SK-N-SH (cell line): ENCODE measurements at regions not wholly inside any gene's neighbourhood (a gene's known extent, or its start where the extent isn't known, plus 50 kb on each side); places are given as distances from the start of the nearest gene placed in this dataset.
"Not testable (repeated sequence)": the region's sequence is repeated elsewhere in the genome, so short reads cannot be mapped to it uniquely, and the experiment has no call there.

Experiments
- EP300 ChIP-seq, 2 experiments: IDR thresholded peaks; 2 replicates each; pipeline versions ENCODE4 v1.4.0 to v1.6.1; 2012; ENCODE audit warnings: borderline replicate concordance in 1 of 2, low read depth in 1 of 2, low read length in 1 of 2
- FOXM1 ChIP-seq: IDR thresholded peaks from 2 replicates; pipeline ENCODE4 v1.4.0; 2012; ENCODE audit warnings: low read depth, mild to moderate bottlenecking
- GABPA ChIP-seq: IDR thresholded peaks from 2 replicates; pipeline ENCODE4 v1.4.0; 2012; ENCODE audit warnings: low read depth, mild to moderate bottlenecking
- MXI1 ChIP-seq: IDR thresholded peaks from 2 replicates; pipeline ENCODE4 v1.6.1; 2012; ENCODE audit warnings: mild to moderate bottlenecking, low read depth, low read length, improper control_type of control experiment
- SIN3A ChIP-seq: IDR thresholded peaks from 2 replicates; pipeline ENCODE4 v1.6.1; 2012; ENCODE audit warnings: low read depth, mild to moderate bottlenecking, low read length, moderate library complexity, borderline replicate concordance
- TAF1 ChIP-seq: IDR thresholded peaks from 2 replicates; pipeline ENCODE4 v1.6.1; 2012; ENCODE audit warnings: low read depth, mild to moderate bottlenecking, low read length, moderate library complexity, borderline replicate concordance
- TCF12 ChIP-seq: IDR thresholded peaks from 2 replicates; pipeline ENCODE4 v1.4.0; 2012
- TF ChIP-seq, protein P1 (sequence below): fragments of 200-600 bp; sonication (generic); IDR thresholded peaks from 2 replicates; pipeline ENCODE4 v1.6.1; 2017; ENCODE audit warnings: antibody characterized with exemption, mild to moderate bottlenecking, moderate library complexity
- TF ChIP-seq, protein P2 (sequence below): IDR thresholded peaks from 2 replicates; pipeline ENCODE4 v1.4.0; 2012; ENCODE audit warnings: low read depth

DNA sequence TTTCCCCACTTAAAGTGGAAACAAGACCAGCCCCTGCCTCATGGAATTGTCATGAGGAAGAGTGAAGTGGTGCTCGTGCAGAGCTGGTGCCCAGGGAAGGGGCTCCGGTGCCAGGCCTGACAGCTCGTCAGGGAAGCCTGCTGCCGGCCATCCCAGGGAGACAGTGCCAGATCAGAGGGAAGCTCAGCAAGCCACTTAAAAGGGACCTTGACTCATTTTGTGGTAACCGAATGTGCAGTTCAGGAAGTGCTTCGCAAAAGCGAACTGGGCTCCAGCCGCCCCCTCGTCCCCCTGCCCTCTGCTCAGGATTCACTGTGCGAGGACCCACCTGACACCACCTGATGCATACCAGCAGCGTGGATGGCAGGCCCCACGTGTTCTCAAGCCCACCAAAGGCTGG is 209.6 kb upstream of the PLGLB2 start:
- TF ChIP-seq SIN3A; TAF1; EP300 (IDR thresholded peaks at IDR 0.05; ENCODE audit: borderline replicate concordance in 1 of 2, low read depth in 1 of 2, low read length in 1 of 2); TCF12; FOXM1; GABPA; MXI1: not testable (repeated sequence)
- TF ChIP-seq, protein P1, sequence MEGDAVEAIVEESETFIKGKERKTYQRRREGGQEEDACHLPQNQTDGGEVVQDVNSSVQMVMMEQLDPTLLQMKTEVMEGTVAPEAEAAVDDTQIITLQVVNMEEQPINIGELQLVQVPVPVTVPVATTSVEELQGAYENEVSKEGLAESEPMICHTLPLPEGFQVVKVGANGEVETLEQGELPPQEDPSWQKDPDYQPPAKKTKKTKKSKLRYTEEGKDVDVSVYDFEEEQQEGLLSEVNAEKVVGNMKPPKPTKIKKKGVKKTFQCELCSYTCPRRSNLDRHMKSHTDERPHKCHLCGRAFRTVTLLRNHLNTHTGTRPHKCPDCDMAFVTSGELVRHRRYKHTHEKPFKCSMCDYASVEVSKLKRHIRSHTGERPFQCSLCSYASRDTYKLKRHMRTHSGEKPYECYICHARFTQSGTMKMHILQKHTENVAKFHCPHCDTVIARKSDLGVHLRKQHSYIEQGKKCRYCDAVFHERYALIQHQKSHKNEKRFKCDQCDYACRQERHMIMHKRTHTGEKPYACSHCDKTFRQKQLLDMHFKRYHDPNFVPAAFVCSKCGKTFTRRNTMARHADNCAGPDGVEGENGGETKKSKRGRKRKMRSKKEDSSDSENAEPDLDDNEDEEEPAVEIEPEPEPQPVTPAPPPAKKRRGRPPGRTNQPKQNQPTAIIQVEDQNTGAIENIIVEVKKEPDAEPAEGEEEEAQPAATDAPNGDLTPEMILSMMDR, result not testable (repeated sequence)
- TF ChIP-seq, protein P2, sequence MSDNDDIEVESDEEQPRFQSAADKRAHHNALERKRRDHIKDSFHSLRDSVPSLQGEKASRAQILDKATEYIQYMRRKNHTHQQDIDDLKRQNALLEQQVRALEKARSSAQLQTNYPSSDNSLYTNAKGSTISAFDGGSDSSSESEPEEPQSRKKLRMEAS, result not testable (repeated sequence)
